NT2/D1 (cell line): ENCODE measurements at regions not wholly inside any gene's neighbourhood (a gene's known extent, or its start where the extent isn't known, plus 50 kb on each side); places are given as distances from the start of the nearest gene placed in this dataset.
"Not testable (repeated sequence)": the region's sequence is repeated elsewhere in the genome, so short reads cannot be mapped to it uniquely, and the experiment has no call there.

ENCODE experiments used
- DNase-seq: peaks from one replicate; pipeline ENCODE4 v3.0.0-alpha.2; 2011; ENCODE audit warnings: low read depth, low spot score
- H3K27me3 ChIP-seq: 2 replicates; pipeline ENCODE4 v1.6.0; 2011; ENCODE audit warnings: mild to moderate bottlenecking; ENCODE audit not compliant: insufficient read length, insufficient read depth
- H3K36me3 ChIP-seq: 2 replicates; pipeline ENCODE4 v1.6.1; 2011; ENCODE audit warnings: mild to moderate bottlenecking, low read length, mixed read lengths; ENCODE audit not compliant: insufficient read depth, insufficient read length
- H3K4me1 ChIP-seq: 2 replicates; pipeline ENCODE4 v1.5.1; 2011; ENCODE audit not compliant: insufficient read depth, insufficient read length
- H3K4me3 ChIP-seq: 2 replicates; pipeline ENCODE4 v1.5.1; 2011; ENCODE audit warnings: low read depth; ENCODE audit not compliant: insufficient read length
- H3K9ac ChIP-seq: 2 replicates; pipeline ENCODE4 v1.6.0; 2011; ENCODE audit warnings: low read depth; ENCODE audit not compliant: insufficient read length
- H3K9me3 ChIP-seq: 2 replicates; pipeline ENCODE4 v1.5.1; 2011; ENCODE audit warnings: mild to moderate bottlenecking, low read length; ENCODE audit not compliant: insufficient read depth
- SUZ12 ChIP-seq: IDR thresholded peaks from 2 replicates; pipeline ENCODE4 v1.6.1; 2011; ENCODE audit not compliant: insufficient read length, insufficient read depth; ENCODE audit errors: extremely low read depth
- YY1 ChIP-seq: IDR thresholded peaks from 2 replicates; pipeline ENCODE4 v1.6.1; 2011; ENCODE audit not compliant: insufficient read length, insufficient read depth
- ZNF274 ChIP-seq: IDR thresholded peaks from 2 replicates; pipeline ENCODE4 v1.6.1; 2011; ENCODE audit warnings: mild to moderate bottlenecking, low read depth, low read length

DNA sequence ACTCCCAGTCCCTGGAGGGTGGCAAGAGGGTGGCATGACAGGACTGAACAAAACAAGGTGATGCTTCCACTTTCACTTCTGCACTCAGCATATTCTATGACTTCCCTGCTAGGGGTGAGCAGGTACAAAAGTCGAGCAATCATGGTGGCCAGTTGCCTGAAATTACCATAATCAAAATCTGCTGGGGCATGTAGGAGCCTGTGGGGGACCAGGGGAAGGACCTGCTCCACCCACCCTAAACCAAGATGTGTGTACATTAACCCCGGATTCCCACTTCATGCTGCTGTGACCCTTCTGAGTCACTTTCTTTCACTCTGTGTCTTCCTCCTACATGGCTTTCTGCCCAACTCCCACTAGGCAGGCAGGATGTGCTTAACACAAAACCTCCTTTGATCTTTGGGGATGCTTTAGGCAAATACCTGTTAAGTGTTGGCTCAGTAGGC, 73.3 kb upstream of the PHF24 start:
- TF ChIP-seq SUZ12 (no peak), YY1 (no peak), ZNF274 (no peak)
- H3K4me3 ChIP-seq = no peak overlapping the region
- no peaks in the 10 kb centered on the region for H3K27me3 ChIP-seq
- no peaks in the 10 kb centered on the region for H3K36me3 ChIP-seq
- DNase-seq = no peak
- H3K4me1 ChIP-seq = no peaks in the 10 kb centered on the region
- H3K9me3 ChIP-seq = no peaks in the 10 kb centered on the region
- H3K9ac ChIP-seq = no peak overlapping the region

DNA sequence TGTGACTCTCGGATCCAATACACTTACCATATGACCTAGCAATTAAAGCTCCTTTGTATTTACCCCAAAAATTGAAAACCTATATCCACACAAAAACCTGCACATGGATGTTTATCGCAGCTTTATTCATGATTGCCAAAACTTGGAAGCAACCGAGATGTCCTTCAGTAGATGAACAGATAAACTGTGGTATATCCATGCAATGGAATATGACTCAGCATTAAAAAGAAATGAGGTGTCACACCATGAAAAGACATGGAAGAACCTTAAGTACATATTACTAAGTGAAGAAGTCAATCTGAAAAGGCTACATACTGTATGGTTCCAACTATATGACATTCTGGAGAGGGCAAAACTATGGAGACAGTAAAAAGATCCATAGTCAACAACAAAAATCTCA, 82.0 kb upstream of the PHF24 start:
- no peaks in the 10 kb centered on the region for H3K27me3 ChIP-seq
- peaks cover 2% of the 10 kb centered on the region for H3K4me1 ChIP-seq
- H3K9ac ChIP-seq = no peak overlapping the region
- no peak for DNase-seq
- no peaks in the 10 kb centered on the region for H3K36me3 ChIP-seq
- TF ChIP-seq SUZ12 (no peak), ZNF274 (no peak), YY1 (no peak)
- H3K4me3 ChIP-seq = no peak overlapping the region
- H3K9me3 ChIP-seq = no peaks in the 10 kb centered on the region

DNA sequence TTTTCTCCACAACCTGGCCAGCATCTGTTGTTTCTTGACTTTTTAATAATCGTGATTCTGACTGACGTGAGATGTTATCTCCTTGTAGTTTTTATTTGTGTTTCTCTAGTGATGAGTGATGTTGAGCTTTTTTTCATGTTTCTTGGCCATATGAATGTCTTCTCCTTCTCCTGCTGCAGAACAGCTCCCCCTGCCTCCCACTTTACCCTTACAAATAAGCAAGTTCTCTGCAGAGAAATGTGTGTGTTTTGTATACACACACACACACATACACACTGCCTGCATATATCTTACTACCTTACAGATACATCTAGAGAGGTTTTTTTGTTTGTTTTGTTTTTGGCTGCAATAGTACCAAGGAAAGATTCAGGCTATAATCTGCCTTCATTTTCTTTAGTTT, 88.7 kb upstream of the PHF24 start:
- no peak overlapping the region for H3K4me3 ChIP-seq
- H3K36me3 ChIP-seq = no peaks in the 10 kb centered on the region
- DNase-seq = no peak
- no peak for TF ChIP-seq ZNF274
- TF ChIP-seq YY1 = no peak
- no peak for TF ChIP-seq SUZ12
- H3K4me1 ChIP-seq = no peaks in the 10 kb centered on the region
- no peak overlapping the region for H3K9ac ChIP-seq
- H3K27me3 ChIP-seq = no peaks in the 10 kb centered on the region
- H3K9me3 ChIP-seq = no peaks in the 10 kb centered on the region

DNA sequence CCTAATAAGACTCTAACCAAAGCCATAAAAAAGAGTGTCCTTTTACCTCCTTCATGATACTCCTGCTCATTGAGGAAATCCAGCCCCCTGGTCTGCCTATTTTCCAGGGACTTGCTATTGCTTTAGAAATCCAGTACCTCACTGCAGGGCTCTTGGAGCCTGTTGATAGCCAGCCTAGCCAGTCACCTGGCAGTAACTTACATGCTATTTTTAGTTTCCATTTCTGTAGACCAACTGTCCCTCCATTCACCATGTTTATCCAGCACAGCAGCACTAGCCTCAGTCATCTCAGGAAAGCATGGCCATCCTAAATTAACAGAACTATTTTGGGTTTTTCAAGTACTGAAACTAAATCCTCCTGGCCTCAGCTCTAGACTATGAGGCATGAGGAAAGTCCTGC, 91.5 kb upstream of the PHF24 start:
- no peaks in the 10 kb centered on the region for H3K4me1 ChIP-seq
- no peak for TF ChIP-seq YY1
- TF ChIP-seq ZNF274 = no peak
- TF ChIP-seq SUZ12 = no peak
- no peaks in the 10 kb centered on the region for H3K27me3 ChIP-seq
- no peak for DNase-seq
- no peak overlapping the region for H3K4me3 ChIP-seq
- no peaks in the 10 kb centered on the region for H3K9me3 ChIP-seq
- H3K9ac ChIP-seq = no peak overlapping the region
- no peaks in the 10 kb centered on the region for H3K36me3 ChIP-seq

DNA sequence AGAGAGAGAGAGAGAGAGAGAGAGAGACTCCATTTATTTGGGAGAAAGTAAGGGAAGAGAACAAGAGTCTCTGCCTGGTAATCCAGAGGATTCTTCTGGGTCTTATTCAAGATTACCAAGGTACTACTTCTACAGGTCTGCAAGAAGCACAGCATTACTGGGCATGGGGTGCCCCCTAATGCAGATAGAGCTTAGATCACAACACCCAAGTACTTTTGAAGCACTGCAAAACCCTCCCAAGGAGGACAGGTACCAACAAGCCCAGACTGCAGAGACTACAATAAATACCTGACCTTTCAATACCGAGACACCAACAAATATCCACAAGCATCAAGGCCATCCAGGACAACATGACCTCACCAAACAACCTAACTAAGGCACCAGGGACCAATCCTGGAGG, 94.7 kb upstream of the PHF24 start:
- H3K9ac ChIP-seq = no peak overlapping the region
- no peak for DNase-seq
- peaks cover 6% of the 10 kb centered on the region for H3K9me3 ChIP-seq
- H3K4me3 ChIP-seq = no peak overlapping the region
- no peak for TF ChIP-seq SUZ12
- no peak for TF ChIP-seq ZNF274
- no peak for TF ChIP-seq YY1
- no peaks in the 10 kb centered on the region for H3K4me1 ChIP-seq
- no peaks in the 10 kb centered on the region for H3K36me3 ChIP-seq
- H3K27me3 ChIP-seq = no peaks in the 10 kb centered on the region

DNA sequence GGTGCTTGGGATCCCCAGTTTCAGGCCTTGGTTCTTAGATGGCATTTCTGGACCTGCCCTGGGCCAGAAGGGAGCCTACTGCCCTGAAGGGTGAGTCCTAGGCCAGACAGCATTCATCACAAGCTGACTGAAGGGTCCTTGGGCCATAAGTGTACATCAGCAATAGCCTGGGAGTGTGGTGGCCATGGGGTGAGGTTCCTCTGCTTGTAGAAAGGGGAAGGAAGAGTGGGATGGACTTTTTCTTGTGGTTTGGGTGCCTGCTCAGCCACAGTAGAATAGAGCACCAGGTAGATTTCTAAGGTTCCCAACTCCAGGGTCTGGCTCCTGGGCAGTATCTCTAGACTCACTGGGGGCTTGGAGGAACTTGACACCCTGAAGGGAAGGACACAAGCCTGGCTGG, 95.2 kb upstream of the PHF24 start:
- Histone ChIP-seq H3K9ac (no peak overlapping the region), H3K4me3 (no peak overlapping the region), H3K9me3 (peaks cover 11% of the 10 kb centered on the region), H3K27me3 (no peaks in the 10 kb centered on the region), H3K36me3 (no peaks in the 10 kb centered on the region), H3K4me1 (no peaks in the 10 kb centered on the region)
- DNase-seq = no peak
- TF ChIP-seq SUZ12 = no peak
- no peak for TF ChIP-seq YY1
- no peak for TF ChIP-seq ZNF274

DNA sequence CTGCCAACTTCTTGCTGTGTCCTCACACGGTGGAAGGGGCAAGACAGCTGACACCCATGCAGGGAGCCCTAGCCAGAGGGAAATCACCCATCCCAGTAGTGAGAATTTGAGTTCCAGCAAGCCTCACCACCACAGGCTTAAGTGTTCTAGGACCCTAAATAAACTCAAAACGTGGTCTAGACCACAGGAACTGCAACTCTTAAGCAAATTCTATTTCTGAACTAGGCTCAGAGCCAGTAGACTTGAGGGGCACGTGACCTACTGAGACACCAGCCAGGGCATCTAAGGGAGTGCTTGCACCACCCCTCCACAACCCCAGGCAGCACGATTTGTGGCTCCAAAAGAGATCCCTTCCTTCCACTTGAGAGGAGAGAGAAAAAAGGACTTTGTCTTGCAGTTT, 96.0 kb upstream of the PHF24 start:
- Histone ChIP-seq H3K4me1 (no peaks in the 10 kb centered on the region), H3K36me3 (no peaks in the 10 kb centered on the region), H3K4me3 (no peak overlapping the region), H3K27me3 (no peaks in the 10 kb centered on the region), H3K9ac (no peak overlapping the region), H3K9me3 (peaks cover 11% of the 10 kb centered on the region)
- DNase-seq = no peak
- TF ChIP-seq YY1 = no peak
- no peak for TF ChIP-seq SUZ12
- no peak for TF ChIP-seq ZNF274

DNA sequence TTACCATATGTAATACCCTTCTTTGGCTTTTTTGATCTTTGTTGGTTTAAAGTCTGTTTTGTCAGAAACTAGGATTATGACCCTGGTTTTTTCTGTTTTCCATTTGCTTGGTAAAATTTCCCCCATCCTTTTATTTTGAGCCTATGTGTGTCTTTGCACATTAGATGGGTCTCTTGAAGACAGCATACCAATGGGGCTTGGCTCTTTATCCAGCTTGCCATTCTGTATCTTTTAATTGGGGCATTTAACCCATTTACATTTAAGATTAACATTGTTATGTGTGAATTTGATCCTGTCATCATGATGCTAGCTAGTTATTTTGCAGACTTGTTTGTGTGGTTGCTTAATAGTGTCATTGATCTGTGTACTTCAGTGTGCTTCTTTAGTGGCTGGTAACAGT, 103.1 kb upstream of the PHF24 start:
- H3K4me1 ChIP-seq, H3K36me3 ChIP-seq, DNase-seq, H3K9ac ChIP-seq, H3K27me3 ChIP-seq, H3K4me3 ChIP-seq: not testable (repeated sequence)
- peaks cover 38% of the 10 kb centered on the region for H3K9me3 ChIP-seq
